GM21381 (cell line): ENCODE measurements at regions not wholly inside any gene's neighbourhood (a gene's known extent, or its start where the extent isn't known, plus 50 kb on each side); places are given as distances from the start of the nearest gene placed in this dataset.

Experiments
- ATAC-seq: cut with Tn5 transposase; IDR thresholded peaks from one replicate; pipeline ENCODE4 v1.9.1; 2021; ENCODE audit warnings: mild to moderate bottlenecking, moderate library complexity; ENCODE audit not compliant: unreplicated experiment

GRCh38 chr1:208576425-208576824 is 332.2 kb upstream of the PLXNA2 start:
- no peak for ATAC-seq

GRCh38 chr1:208577381-208577905 is 333.3 kb upstream of the PLXNA2 start:
- no peak for ATAC-seq

GRCh38 chr1:208581209-208581608 is 337.0 kb upstream of the PLXNA2 start:
- no peak for ATAC-seq

- no peak for ATAC-seq
Measured at GRCh38 chr1:208581667-208582066, 337.5 kb upstream of the PLXNA2 start.

GRCh38 chr1:208584167-208584755 is 340.1 kb upstream of the PLXNA2 start:
- ATAC-seq = no peak

- ATAC-seq = no peak
Measured at GRCh38 chr1:208587110-208587509, 342.9 kb upstream of the PLXNA2 start.

- no peak for ATAC-seq
Measured at GRCh38 chr1:208593306-208594006, 349.3 kb upstream of the PLXNA2 start.

GRCh38 chr1:208595236-208595635 is 351.1 kb upstream of the PLXNA2 start:
- no peak for ATAC-seq

GRCh38 chr1:208595745-208596144 is 351.6 kb upstream of the PLXNA2 start:
- no peak for ATAC-seq

GRCh38 chr1:208597571-208597970 is 353.4 kb upstream of the PLXNA2 start:
- no peak for ATAC-seq

GRCh38 chr1:208598021-208598420 is 353.8 kb upstream of the PLXNA2 start:
- ATAC-seq = no peak

- ATAC-seq = no peak
Measured at GRCh38 chr1:208599063-208599462, 354.9 kb upstream of the PLXNA2 start.

GRCh38 chr1:208600456-208601190 is 356.4 kb upstream of the PLXNA2 start:
- no peak for ATAC-seq

GRCh38 chr1:208601561-208601960 is 357.4 kb upstream of the PLXNA2 start:
- no peak for ATAC-seq

- ATAC-seq = no peak
Measured at GRCh38 chr1:208603721-208604120, 359.5 kb upstream of the PLXNA2 start.

- ATAC-seq = peak; percentile 90
Measured at GRCh38 chr1:208604295-208604694, 360.1 kb upstream of the PLXNA2 start.

GRCh38 chr1:208606959-208607358 is 362.8 kb upstream of the PLXNA2 start:
- ATAC-seq = no peak

- no peak for ATAC-seq
Measured at GRCh38 chr1:208607616-208608015, 363.4 kb upstream of the PLXNA2 start.

GRCh38 chr1:208614610-208615009 is 370.4 kb upstream of the PLXNA2 start:
- no peak for ATAC-seq

GRCh38 chr1:208615371-208615770 is 371.2 kb upstream of the PLXNA2 start:
- ATAC-seq = no peak

GRCh38 chr1:208616776-208617175 is 372.6 kb upstream of the PLXNA2 start:
- ATAC-seq = no peak
